CD4-positive, alpha-beta T cell treated with Interleukin-10 for 1 hour (primary cell): ENCODE measurements at regions not wholly inside any gene's neighbourhood (a gene's known extent, or its start where the extent isn't known, plus 50 kb on each side); places are given as distances from the start of the nearest gene placed in this dataset.

ENCODE experiments used
- DNase-seq: peaks from one replicate; pipeline ENCODE4 v3.0.0-alpha.2; 2020

GRCh38 chr10:4473977-4474376 lies 352.0 kb upstream of the AKR1E2 start:
- no peak for DNase-seq

GRCh38 chr10:4472190-4472904 lies 353.7 kb upstream of the AKR1E2 start:
- DNase-seq = no peak

- DNase-seq = no peak
Observed at GRCh38 chr10:4470231-4470835, 355.7 kb upstream of the AKR1E2 start.

- no peak for DNase-seq
Observed at GRCh38 chr10:4467481-4467880, 358.5 kb upstream of the AKR1E2 start.

GRCh38 chr10:4460267-4460666 lies 365.7 kb upstream of the AKR1E2 start:
- DNase-seq = no peak

GRCh38 chr10:4459531-4459930 lies 366.5 kb upstream of the AKR1E2 start:
- DNase-seq = no peak

- no peak for DNase-seq
Observed at GRCh38 chr10:4457597-4457996, 368.4 kb upstream of the AKR1E2 start.

GRCh38 chr10:4456776-4457175 lies 369.2 kb upstream of the AKR1E2 start:
- DNase-seq = no peak

GRCh38 chr10:4456279-4456678 lies 369.7 kb upstream of the AKR1E2 start:
- no peak for DNase-seq

- DNase-seq = no peak
Observed at GRCh38 chr10:4453950-4454349, 372.1 kb upstream of the AKR1E2 start.

- DNase-seq = no peak
Observed at GRCh38 chr10:4453276-4453675, 372.7 kb upstream of the AKR1E2 start.

- no peak for DNase-seq
Observed at GRCh38 chr10:4450981-4451908, 374.8 kb upstream of the AKR1E2 start.

- no peak for DNase-seq
Observed at GRCh38 chr10:4450169-4450568, 375.8 kb upstream of the AKR1E2 start.

GRCh38 chr10:4448030-4448429 lies 378.0 kb upstream of the AKR1E2 start:
- DNase-seq = no peak

- DNase-seq = no peak
Observed at GRCh38 chr10:4443419-4443818, 382.6 kb upstream of the AKR1E2 start.

GRCh38 chr10:4442296-4442695 lies 383.7 kb upstream of the AKR1E2 start:
- DNase-seq = no peak

GRCh38 chr10:4440260-4440659 lies 385.7 kb upstream of the AKR1E2 start:
- DNase-seq = no peak

GRCh38 chr10:4437791-4438190 lies 388.2 kb upstream of the AKR1E2 start:
- no peak for DNase-seq

GRCh38 chr10:4437061-4437460 lies 388.9 kb upstream of the AKR1E2 start:
- no peak for DNase-seq

GRCh38 chr10:4436103-4436502 lies 389.9 kb upstream of the AKR1E2 start:
- no peak for DNase-seq

GRCh38 chr10:4434516-4435071 lies 391.4 kb upstream of the AKR1E2 start:
- no peak for DNase-seq

GRCh38 chr10:4434105-4434504 lies 391.9 kb upstream of the AKR1E2 start:
- DNase-seq = no peak

- no peak for DNase-seq
Observed at GRCh38 chr10:4431114-4431863, 394.7 kb upstream of the AKR1E2 start.
